Parathyroid adenoma (tissue), 2 donors: ENCODE measurements at regions not wholly inside any gene's neighbourhood (a gene's known extent, or its start where the extent isn't known, plus 50 kb on each side); places are given as distances from the start of the nearest gene placed in this dataset.

Experiments
- H2AFZ ChIP-seq: fragments of 300-600 bp; sonication (generic); one replicate; pipeline ENCODE4 v1.7.0; 2017; ENCODE audit warnings: antibody characterized with exemption, mild to moderate bottlenecking
- H3K27ac ChIP-seq: fragments of 300-600 bp; sonication (generic); one replicate; pipeline ENCODE4 v1.7.0; 2017
- H3K27me3 ChIP-seq: fragments of 300-600 bp; sonication (generic); one replicate; pipeline ENCODE4 v1.7.0; 2017; ENCODE audit warnings: low read length; ENCODE audit not compliant: control insufficient read depth, insufficient read depth
- H3K36me3 ChIP-seq: fragments of 300-600 bp; sonication (generic); one replicate; pipeline ENCODE4 v1.7.0; 2017; ENCODE audit warnings: low read length; ENCODE audit not compliant: control insufficient read depth, insufficient read depth
- H3K4me1 ChIP-seq: fragments of 300-600 bp; sonication (generic); one replicate; pipeline ENCODE4 v1.7.0; 2017; ENCODE audit warnings: control low read depth
- H3K4me2 ChIP-seq: fragments of 300-600 bp; sonication (generic); one replicate; pipeline ENCODE4 v1.7.0; 2017; ENCODE audit warnings: low read length
- H3K4me3 ChIP-seq: fragments of 300-600 bp; sonication (generic); one replicate; pipeline ENCODE4 v1.7.0; 2017; ENCODE audit warnings: low read depth, low read length
- H3K79me2 ChIP-seq: fragments of 300-600 bp; sonication (generic); one replicate; pipeline ENCODE4 v1.7.0; 2017; ENCODE audit warnings: control low read depth
- H3K9ac ChIP-seq: fragments of 300-600 bp; sonication (generic); one replicate; pipeline ENCODE4 v1.7.0; 2017; ENCODE audit warnings: mild to moderate bottlenecking
- H3K9me3 ChIP-seq: fragments of 300-600 bp; sonication (generic); one replicate; pipeline ENCODE4 v1.7.0; 2017; ENCODE audit warnings: low read length; ENCODE audit not compliant: control insufficient read depth
- TF ChIP-seq, protein P1 (sequence below): fragments of 300-600 bp; sonication (generic); IDR thresholded peaks from one replicate; pipeline ENCODE4 v1.7.0; 2017; ENCODE audit warnings: antibody characterized with exemption, mild to moderate bottlenecking
- donor health status: primary hyperparathyroidism.

DNA sequence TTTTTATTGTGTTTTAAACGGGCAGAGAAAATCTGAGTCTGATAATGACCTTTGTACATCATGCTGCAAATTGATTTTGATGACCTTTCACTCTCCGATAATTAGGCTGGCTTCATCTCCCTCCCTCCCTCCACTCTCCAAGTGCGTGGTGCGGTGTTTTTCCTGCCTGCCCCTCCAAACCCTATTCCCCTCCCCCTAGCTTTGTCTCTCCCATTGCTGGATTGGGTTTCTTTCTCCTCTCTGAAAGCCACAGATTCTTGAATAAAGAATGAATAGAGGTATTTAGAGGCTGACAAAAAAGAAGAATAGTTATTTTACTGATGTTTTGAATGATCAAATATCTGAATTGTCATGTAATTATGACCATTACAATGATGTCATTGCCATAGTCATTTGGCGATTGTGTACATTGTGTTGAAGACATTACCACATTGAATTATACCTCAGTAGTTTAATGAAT, 571.1 kb upstream of the ZNF608 start:
- no peaks in the 10 kb centered on the region for H3K36me3 ChIP-seq
- H3K9ac ChIP-seq = no peak overlapping the region
- H3K4me2 ChIP-seq = no peak overlapping the region
- H2AFZ ChIP-seq = peak overlapping the region; percentile 47
- peak overlapping the region; percentile 2 for H3K27ac ChIP-seq
- no peaks in the 10 kb centered on the region for H3K27me3 ChIP-seq
- H3K4me1 ChIP-seq = no peaks in the 10 kb centered on the region
- H3K79me2 ChIP-seq = no peaks in the 10 kb centered on the region
- no peaks in the 10 kb centered on the region for H3K9me3 ChIP-seq
- TF ChIP-seq, protein P1, sequence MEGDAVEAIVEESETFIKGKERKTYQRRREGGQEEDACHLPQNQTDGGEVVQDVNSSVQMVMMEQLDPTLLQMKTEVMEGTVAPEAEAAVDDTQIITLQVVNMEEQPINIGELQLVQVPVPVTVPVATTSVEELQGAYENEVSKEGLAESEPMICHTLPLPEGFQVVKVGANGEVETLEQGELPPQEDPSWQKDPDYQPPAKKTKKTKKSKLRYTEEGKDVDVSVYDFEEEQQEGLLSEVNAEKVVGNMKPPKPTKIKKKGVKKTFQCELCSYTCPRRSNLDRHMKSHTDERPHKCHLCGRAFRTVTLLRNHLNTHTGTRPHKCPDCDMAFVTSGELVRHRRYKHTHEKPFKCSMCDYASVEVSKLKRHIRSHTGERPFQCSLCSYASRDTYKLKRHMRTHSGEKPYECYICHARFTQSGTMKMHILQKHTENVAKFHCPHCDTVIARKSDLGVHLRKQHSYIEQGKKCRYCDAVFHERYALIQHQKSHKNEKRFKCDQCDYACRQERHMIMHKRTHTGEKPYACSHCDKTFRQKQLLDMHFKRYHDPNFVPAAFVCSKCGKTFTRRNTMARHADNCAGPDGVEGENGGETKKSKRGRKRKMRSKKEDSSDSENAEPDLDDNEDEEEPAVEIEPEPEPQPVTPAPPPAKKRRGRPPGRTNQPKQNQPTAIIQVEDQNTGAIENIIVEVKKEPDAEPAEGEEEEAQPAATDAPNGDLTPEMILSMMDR = no peak
- no peak overlapping the region for H3K4me3 ChIP-seq

DNA sequence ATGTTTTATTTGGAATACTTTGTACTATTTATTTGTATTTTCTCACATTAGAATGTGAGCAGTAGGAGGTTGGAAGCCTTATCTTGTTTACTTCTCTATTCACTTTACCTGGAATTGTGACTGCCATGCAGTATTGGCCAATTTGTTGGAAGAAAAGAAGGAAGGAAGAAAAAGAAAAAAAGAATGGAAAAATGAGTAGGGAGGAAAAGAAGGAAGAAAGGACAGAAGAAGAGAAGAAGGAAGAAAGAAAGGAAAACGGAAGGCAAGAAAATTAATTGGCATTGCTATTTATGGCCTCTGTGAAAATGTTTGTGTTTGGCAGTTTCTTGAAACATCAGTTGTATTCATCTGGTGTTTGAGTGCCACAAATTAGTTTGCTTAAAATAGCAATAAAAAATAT, 575.2 kb upstream of the ZNF608 start:
- no peak overlapping the region for H2AFZ ChIP-seq
- H3K27me3 ChIP-seq = no peaks in the 10 kb centered on the region
- no peak overlapping the region for H3K9ac ChIP-seq
- no peak overlapping the region for H3K4me3 ChIP-seq
- H3K4me1 ChIP-seq = no peaks in the 10 kb centered on the region
- TF ChIP-seq, protein P1 = no peak
- no peaks in the 10 kb centered on the region for H3K79me2 ChIP-seq
- no peaks in the 10 kb centered on the region for H3K9me3 ChIP-seq
- H3K27ac ChIP-seq = no peak overlapping the region
- H3K4me2 ChIP-seq = no peak overlapping the region
- H3K36me3 ChIP-seq = no peaks in the 10 kb centered on the region

DNA sequence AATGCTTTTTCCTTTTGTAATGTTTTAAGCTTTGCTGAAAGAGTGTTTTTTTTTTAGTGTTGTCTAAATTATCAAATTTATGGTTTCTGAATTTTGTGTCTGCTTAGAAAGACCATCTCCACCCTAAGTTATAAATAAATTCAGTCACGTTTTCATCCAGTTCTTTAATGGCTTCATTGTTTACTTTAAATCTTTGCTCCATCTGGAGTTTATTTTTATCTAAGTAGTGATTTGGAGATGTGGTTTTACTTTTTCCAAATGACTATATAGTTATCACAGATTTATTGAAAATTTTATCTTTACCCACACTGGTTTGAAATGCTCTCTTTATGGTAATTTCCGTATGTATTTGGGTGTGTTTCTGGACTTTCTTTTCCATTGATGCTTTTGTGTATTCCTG, 577.2 kb upstream of the ZNF608 start:
- H3K36me3 ChIP-seq = no peaks in the 10 kb centered on the region
- TF ChIP-seq, protein P1 = no peak
- no peaks in the 10 kb centered on the region for H3K79me2 ChIP-seq
- no peak overlapping the region for H3K4me3 ChIP-seq
- H2AFZ ChIP-seq = no peak overlapping the region
- H3K9ac ChIP-seq = no peak overlapping the region
- H3K27me3 ChIP-seq = no peaks in the 10 kb centered on the region
- no peak overlapping the region for H3K27ac ChIP-seq
- no peaks in the 10 kb centered on the region for H3K4me1 ChIP-seq
- no peak overlapping the region for H3K4me2 ChIP-seq
- H3K9me3 ChIP-seq = no peaks in the 10 kb centered on the region

DNA sequence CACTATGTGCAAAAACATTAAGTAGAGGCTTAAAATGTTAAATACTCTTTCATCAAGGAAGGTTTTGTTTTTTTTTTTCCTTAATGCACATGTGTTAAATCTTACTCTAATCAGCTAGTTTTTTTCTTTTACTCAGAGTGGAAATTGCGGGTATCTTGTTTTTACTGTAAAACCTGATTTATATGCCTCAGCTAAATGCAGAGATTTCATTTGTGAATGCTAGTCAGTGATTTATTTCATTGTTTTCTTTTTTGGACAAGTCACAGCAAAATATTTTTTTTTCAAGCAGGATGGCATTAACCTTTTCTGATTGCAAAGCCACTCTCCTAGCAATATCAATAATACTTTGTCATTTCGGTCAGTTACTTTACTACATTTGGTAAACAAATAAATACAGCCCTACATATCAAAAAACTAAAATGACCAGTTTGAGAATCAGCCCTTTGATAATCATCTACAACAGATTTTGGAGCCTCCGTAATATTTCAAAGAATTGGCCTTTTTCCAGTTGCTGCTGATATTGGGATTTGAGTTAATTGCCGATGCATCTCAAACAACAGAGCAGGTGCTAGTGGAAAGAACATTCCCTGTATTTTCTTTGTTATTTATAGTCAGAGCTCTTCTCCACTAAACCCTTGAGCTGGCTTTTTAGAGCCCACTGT, 579.2 kb upstream of the ZNF608 start:
- TF ChIP-seq, protein P1 = no peak
- Histone ChIP-seq H3K27me3 (no peaks in the 10 kb centered on the region), H3K9me3 (no peaks in the 10 kb centered on the region)

DNA sequence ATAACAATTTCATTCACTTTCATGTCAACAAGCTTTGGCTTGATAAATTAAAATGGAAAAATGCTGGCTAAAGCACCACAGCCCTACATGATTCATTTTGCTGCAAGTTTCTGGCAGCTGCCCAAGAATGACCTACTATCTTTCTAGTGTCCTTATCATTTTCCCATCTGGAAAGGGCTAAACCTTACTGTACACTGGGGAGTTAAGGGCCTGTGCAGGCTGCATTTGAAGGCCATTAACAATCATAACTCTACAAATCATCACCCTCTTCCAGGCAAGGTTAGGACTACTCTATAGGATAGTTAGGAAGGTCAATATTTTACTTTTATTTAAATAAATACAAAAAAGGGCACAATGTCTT, 579.7 kb upstream of the ZNF608 start:
- H3K27me3 ChIP-seq = no peaks in the 10 kb centered on the region
- H3K9ac ChIP-seq = no peak overlapping the region
- H3K4me2 ChIP-seq = no peak overlapping the region
- no peak overlapping the region for H2AFZ ChIP-seq
- H3K9me3 ChIP-seq = no peaks in the 10 kb centered on the region
- H3K36me3 ChIP-seq = no peaks in the 10 kb centered on the region
- no peaks in the 10 kb centered on the region for H3K79me2 ChIP-seq
- no peak overlapping the region for H3K4me3 ChIP-seq
- no peaks in the 10 kb centered on the region for H3K4me1 ChIP-seq
- TF ChIP-seq, protein P1 = no peak
- H3K27ac ChIP-seq = no peak overlapping the region

More for the DNA sequence above, 579.2 kb upstream of the ZNF608 start:
- H3K79me2 ChIP-seq = no peaks in the 10 kb centered on the region
- H3K27ac ChIP-seq = no peak overlapping the region
- no peaks in the 10 kb centered on the region for H3K4me1 ChIP-seq
- H3K4me2 ChIP-seq = no peak overlapping the region
- H3K9ac ChIP-seq = no peak overlapping the region
- no peak overlapping the region for H3K4me3 ChIP-seq
- H2AFZ ChIP-seq = no peak overlapping the region
- no peaks in the 10 kb centered on the region for H3K36me3 ChIP-seq
